GM12878 (cell line): ENCODE measurements at regions not wholly inside any gene's neighbourhood (a gene's known extent, or its start where the extent isn't known, plus 50 kb on each side); places are given as distances from the start of the nearest gene placed in this dataset.

Experiments
- ATF2 ChIP-seq: IDR thresholded peaks from 2 replicates; pipeline ENCODE4 v1.6.1; 2012; ENCODE audit warnings: low read length, inconsistent platforms
- ETV6 ChIP-seq, 2 experiments: fragments of 450-650 bp in 1 of 2; IDR thresholded peaks in 1 of 2; conservative IDR thresholded peaks in 1 of 2; 2 replicates each; pipeline ENCODE4 v1.6.1; 2014; ENCODE audit warnings: antibody characterized with exemption in 1 of 2, borderline replicate concordance in 1 of 2, low read depth in 1 of 2, mild to moderate bottlenecking in 1 of 2, moderate library complexity in 1 of 2
- POLR2A ChIP-seq: IDR thresholded peaks from 2 replicates; pipeline ENCODE4 v1.6.1; 2011; ENCODE audit warnings: low read depth, mild to moderate bottlenecking, low read length
- SMARCA5 ChIP-seq: fragments of 450-650 bp; IDR thresholded peaks from 2 replicates; pipeline ENCODE4 v1.6.1; 2017; ENCODE audit warnings: mild to moderate bottlenecking
- SMC3 ChIP-seq: IDR thresholded peaks from 2 replicates; pipeline ENCODE4 v1.6.1; 2011; ENCODE audit warnings: low read length, improper control_type of control experiment, borderline replicate concordance
- SRF ChIP-seq, 2 experiments: IDR thresholded peaks; 2 replicates each; pipeline ENCODE4 v1.6.1; 2011; ENCODE audit warnings: low read depth in 2 of 2, low read length in 2 of 2, mild to moderate bottlenecking in 1 of 2, moderate library complexity in 1 of 2
- YBX1 ChIP-seq: fragments of 450-650 bp; IDR thresholded peaks from 2 replicates; pipeline ENCODE4 v1.6.1; 2016; ENCODE audit warnings: antibody characterized with exemption
- TF ChIP-seq, protein P1 (sequence below), 3 experiments: IDR thresholded peaks in 2 of 3; conservative IDR thresholded peaks in 1 of 3; 2 replicates each; pipeline ENCODE4 v1.5.1; 2011; ENCODE audit warnings: low read depth in 3 of 3, low read length in 3 of 3, mild to moderate bottlenecking in 3 of 3, control low read depth in 2 of 3, moderate library complexity in 2 of 3, inconsistent platforms in 1 of 3, mixed read lengths in 1 of 3; ENCODE audit not compliant: control insufficient read depth in 2 of 3, insufficient read depth in 1 of 3; ENCODE audit errors: extremely low read depth in 1 of 3
- TF ChIP-seq, protein P2 (sequence below): IDR thresholded peaks from 2 replicates; pipeline ENCODE4 v1.6.1; 2012; ENCODE audit warnings: improper control_type of control experiment, low read depth, low read length; ENCODE audit not compliant: insufficient replicate concordance

DNA sequence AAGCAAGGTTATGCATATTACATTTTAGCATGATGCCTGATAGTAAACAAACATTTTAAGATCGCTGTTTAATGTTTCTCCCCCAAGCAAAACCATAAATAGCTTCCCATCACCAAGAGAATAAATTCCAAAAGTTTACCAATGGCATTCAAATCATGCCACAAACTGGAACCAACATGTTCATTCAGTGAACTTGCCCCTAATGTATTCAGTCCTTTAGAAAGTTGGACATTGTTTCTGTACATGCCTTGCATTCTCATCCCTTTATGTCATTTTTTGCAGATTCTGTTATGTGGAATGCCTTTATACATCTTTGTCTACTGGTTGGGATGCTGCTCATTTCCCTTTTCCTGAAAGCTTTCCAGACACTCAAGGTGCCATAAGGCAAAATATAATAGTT lies 105.5 kb downstream of the PYDC2 start:
- TF ChIP-seq ATF2 (no peak), SRF (IDR thresholded peaks at IDR 0.05; ENCODE audit: low read depth in 2 of 2, low read length in 2 of 2) (no peak), SMARCA5 (no peak), SMC3 (no peak), POLR2A (no peak), ETV6 (conservative IDR thresholded peaks at IDR 0.05 in 1 of 2, IDR thresholded peaks at IDR 0.05 in 1 of 2; ENCODE audit: borderline replicate concordance in 1 of 2, low read depth in 1 of 2) (no peak), YBX1 (no peak)
- TF ChIP-seq, protein P1, sequence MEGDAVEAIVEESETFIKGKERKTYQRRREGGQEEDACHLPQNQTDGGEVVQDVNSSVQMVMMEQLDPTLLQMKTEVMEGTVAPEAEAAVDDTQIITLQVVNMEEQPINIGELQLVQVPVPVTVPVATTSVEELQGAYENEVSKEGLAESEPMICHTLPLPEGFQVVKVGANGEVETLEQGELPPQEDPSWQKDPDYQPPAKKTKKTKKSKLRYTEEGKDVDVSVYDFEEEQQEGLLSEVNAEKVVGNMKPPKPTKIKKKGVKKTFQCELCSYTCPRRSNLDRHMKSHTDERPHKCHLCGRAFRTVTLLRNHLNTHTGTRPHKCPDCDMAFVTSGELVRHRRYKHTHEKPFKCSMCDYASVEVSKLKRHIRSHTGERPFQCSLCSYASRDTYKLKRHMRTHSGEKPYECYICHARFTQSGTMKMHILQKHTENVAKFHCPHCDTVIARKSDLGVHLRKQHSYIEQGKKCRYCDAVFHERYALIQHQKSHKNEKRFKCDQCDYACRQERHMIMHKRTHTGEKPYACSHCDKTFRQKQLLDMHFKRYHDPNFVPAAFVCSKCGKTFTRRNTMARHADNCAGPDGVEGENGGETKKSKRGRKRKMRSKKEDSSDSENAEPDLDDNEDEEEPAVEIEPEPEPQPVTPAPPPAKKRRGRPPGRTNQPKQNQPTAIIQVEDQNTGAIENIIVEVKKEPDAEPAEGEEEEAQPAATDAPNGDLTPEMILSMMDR (IDR thresholded peaks at IDR 0.05 in 2 of 3, conservative IDR thresholded peaks at IDR 0.05 in 1 of 3; ENCODE audit: control insufficient read depth in 2 of 3, extremely low read depth in 1 of 3, insufficient read depth in 1 of 3, low read depth in 3 of 3, low read length in 3 of 3): no peak
- TF ChIP-seq, protein P2, sequence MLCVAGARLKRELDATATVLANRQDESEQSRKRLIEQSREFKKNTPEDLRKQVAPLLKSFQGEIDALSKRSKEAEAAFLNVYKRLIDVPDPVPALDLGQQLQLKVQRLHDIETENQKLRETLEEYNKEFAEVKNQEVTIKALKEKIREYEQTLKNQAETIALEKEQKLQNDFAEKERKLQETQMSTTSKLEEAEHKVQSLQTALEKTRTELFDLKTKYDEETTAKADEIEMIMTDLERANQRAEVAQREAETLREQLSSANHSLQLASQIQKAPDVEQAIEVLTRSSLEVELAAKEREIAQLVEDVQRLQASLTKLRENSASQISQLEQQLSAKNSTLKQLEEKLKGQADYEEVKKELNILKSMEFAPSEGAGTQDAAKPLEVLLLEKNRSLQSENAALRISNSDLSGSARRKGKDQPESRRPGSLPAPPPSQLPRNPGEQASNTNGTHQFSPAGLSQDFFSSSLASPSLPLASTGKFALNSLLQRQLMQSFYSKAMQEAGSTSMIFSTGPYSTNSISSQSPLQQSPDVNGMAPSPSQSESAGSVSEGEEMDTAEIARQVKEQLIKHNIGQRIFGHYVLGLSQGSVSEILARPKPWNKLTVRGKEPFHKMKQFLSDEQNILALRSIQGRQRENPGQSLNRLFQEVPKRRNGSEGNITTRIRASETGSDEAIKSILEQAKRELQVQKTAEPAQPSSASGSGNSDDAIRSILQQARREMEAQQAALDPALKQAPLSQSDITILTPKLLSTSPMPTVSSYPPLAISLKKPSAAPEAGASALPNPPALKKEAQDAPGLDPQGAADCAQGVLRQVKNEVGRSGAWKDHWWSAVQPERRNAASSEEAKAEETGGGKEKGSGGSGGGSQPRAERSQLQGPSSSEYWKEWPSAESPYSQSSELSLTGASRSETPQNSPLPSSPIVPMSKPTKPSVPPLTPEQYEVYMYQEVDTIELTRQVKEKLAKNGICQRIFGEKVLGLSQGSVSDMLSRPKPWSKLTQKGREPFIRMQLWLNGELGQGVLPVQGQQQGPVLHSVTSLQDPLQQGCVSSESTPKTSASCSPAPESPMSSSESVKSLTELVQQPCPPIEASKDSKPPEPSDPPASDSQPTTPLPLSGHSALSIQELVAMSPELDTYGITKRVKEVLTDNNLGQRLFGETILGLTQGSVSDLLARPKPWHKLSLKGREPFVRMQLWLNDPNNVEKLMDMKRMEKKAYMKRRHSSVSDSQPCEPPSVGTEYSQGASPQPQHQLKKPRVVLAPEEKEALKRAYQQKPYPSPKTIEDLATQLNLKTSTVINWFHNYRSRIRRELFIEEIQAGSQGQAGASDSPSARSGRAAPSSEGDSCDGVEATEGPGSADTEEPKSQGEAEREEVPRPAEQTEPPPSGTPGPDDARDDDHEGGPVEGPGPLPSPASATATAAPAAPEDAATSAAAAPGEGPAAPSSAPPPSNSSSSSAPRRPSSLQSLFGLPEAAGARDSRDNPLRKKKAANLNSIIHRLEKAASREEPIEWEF: no peak
